Caco-2 (cell line): ENCODE measurements at regions not wholly inside any gene's neighbourhood (a gene's known extent, or its start where the extent isn't known, plus 50 kb on each side); places are given as distances from the start of the nearest gene placed in this dataset.

Experiments used
- BruUV-seq: library from RNA; stranded (reverse); fragments of 400-500 nt; replicated peaks from 2 replicates; lab custom pipeline; 2021; lab: Mats Ljungman, UMichigan
- CTCF ChIA-PET: fragments of 300-600 bp; sonication (Branson Sonifier 250); formaldehyde crosslinking; loops from one replicate; lab custom pipeline; 2022; ENCODE audit warnings: antibody characterized with exemption; lab: Charles Lee
- POLR2A ChIA-PET: fragments of 300-600 bp; sonication (Branson Sonifier 250); formaldehyde crosslinking; loops from one replicate; lab custom pipeline; 2022; ENCODE audit warnings: antibody characterized with exemption; lab: Charles Lee
- DNase-seq, 2 experiments: peaks; one replicate each; pipeline versions ENCODE4 v3.0.0 to v3.0.0-alpha.2; 2020 to 2022
- H3K27me3 ChIP-seq: replicated peaks from 2 replicates; pipeline ENCODE4 v1.6.0; 2011; ENCODE audit warnings: low read length; ENCODE audit not compliant: control insufficient read depth, insufficient read depth
- H3K36me3 ChIP-seq: 2 replicates; pipeline ENCODE4 v1.5.1; 2011; ENCODE audit warnings: low read length; ENCODE audit not compliant: control insufficient read depth, insufficient read depth
- H3K4me1 ChIP-seq: fragments of 250-450 bp; sonication (Bioruptor Pico); 2 replicates; pipeline ENCODE4 v1.5.1; 2020; ENCODE audit warnings: mild to moderate bottlenecking
- H3K4me3 ChIP-seq: 2 replicates; pipeline ENCODE4 v1.5.1; 2011; ENCODE audit warnings: low read depth, mild to moderate bottlenecking, control low read depth, low read length
- H3K9me3 ChIP-seq: fragments of 250-450 bp; sonication (Bioruptor Pico); 2 replicates; pipeline ENCODE4 v1.5.1; 2020; ENCODE audit warnings: mild to moderate bottlenecking, moderate library complexity
- H3K27ac Mint-ChIP-seq: one replicate; pipeline ENCODE4 v1.8.0; 2022; ENCODE audit warnings: mixed read lengths; ENCODE audit not compliant: unreplicated experiment
- H3K27me3 Mint-ChIP-seq: one replicate; pipeline ENCODE4 v1.8.0; 2022; ENCODE audit warnings: mixed read lengths; ENCODE audit not compliant: insufficient read depth, unreplicated experiment
- H3K36me3 Mint-ChIP-seq: one replicate; pipeline ENCODE4 v1.8.0; 2022; ENCODE audit warnings: mild to moderate bottlenecking, mixed read lengths; ENCODE audit not compliant: insufficient read depth, unreplicated experiment
- H3K4me1 Mint-ChIP-seq: one replicate; pipeline ENCODE4 v1.8.0; 2022; ENCODE audit warnings: low read depth, mixed read lengths; ENCODE audit not compliant: unreplicated experiment
- H3K4me3 Mint-ChIP-seq: one replicate; pipeline ENCODE4 v1.8.0; 2022; ENCODE audit warnings: mild to moderate bottlenecking, moderate library complexity, mixed read lengths; ENCODE audit not compliant: unreplicated experiment
- H3K9me3 Mint-ChIP-seq: one replicate; pipeline ENCODE4 v1.8.0; 2022; ENCODE audit warnings: mixed read lengths; ENCODE audit not compliant: unreplicated experiment
- intact Hi-C: fragments of 100-400 bp; cut with micrococcal nuclease; formaldehyde crosslinking; loops from one replicate; pipeline ENCODE4 v1.10.0; 2022; ENCODE audit not compliant: unreplicated experiment
- TF ChIP-seq, protein P1 (sequence below), 2 experiments: fragments of 200-600 bp in 1 of 2; IDR thresholded peaks; 1 replicate in 1 of 2; 2 replicates in 1 of 2; pipeline versions ENCODE4 v1.5.1 to v1.8.0; 2011 to 2022; ENCODE audit warnings: antibody characterized with exemption in 1 of 2, control low read depth in 1 of 2, inconsistent platforms in 1 of 2, low read depth in 1 of 2, low read length in 1 of 2, mild to moderate bottlenecking in 1 of 2, moderate library complexity in 1 of 2; ENCODE audit not compliant: insufficient read depth in 1 of 2, severe bottlenecking in 1 of 2, unreplicated experiment in 1 of 2

DNA sequence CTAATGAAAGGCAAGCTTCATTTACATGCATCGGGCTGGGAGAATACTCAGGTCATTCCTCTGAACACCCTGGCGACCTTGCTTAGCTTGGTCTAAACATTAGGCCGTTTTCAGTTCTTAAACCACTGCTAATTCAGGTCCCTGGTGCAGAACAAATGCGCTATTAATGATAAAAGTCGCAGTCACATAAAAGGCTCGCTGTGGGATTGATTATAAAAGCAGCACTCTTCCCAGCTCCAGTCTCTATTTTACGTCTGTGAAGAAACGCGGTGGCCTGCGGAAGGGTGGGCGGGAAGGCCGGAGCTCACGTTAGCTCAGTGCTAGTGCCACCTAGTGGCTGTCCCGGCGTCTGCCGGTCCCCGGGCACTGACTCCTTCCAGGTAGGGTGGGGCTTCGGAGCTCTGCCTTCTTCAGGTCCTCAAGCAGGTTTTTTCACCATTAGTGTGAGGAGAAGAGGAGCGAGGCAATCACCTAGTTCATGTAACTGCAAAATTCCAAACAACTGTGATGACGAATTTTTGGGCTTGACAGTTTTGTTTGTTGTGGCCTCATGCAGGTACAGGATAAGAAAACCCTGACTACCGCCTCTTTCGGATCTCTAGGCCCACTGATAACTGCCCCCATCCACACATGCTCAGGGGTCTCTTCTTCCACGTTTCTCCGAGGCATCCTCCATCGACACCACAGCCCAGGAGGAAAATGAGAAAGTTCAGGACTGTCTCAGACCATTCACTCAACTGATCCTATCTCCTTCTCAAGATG lies 66.5 kb upstream of the CLMP start:
- BruUV-seq, result no TSS peak
- Histone ChIP-seq H3K36me3 (no peaks in the 10 kb centered on the region), H3K4me3 (0 out of 2 replicates have a peak overlapping the region, but pooled peaks have one; percentile 4), H3K9me3 (peaks cover 19% of the 10 kb centered on the region), H3K27me3 (peaks cover 1% of the 10 kb centered on the region; the same call in 1 of the 2 replicates), H3K4me1 (peaks cover 6% of the 10 kb centered on the region; the same call in 1 of the 2 replicates)
- ChIA-PET CTCF (interaction anchor here (0.5 to 1.8 kb wide), 48 partner anchors 9 to 446 kb away, joined by 3 to 50 read pairs (median 4); partner anchors contain the start of gene HSPA8), POLR2A (interaction anchor here (0.9 to 1.4 kb wide), 3 partner anchors 31 to 199 kb away, joined by 3 to 9 read pairs (median 4); partner anchors contain the start of gene HSPA8)
- H3K4me1 Mint-ChIP-seq, result no peaks in the 10 kb centered on the region
- H3K9me3 Mint-ChIP-seq, result peaks cover 15% of the 10 kb centered on the region
- H3K27ac Mint-ChIP-seq, result no peak overlapping the region
- TF ChIP-seq, protein P1, sequence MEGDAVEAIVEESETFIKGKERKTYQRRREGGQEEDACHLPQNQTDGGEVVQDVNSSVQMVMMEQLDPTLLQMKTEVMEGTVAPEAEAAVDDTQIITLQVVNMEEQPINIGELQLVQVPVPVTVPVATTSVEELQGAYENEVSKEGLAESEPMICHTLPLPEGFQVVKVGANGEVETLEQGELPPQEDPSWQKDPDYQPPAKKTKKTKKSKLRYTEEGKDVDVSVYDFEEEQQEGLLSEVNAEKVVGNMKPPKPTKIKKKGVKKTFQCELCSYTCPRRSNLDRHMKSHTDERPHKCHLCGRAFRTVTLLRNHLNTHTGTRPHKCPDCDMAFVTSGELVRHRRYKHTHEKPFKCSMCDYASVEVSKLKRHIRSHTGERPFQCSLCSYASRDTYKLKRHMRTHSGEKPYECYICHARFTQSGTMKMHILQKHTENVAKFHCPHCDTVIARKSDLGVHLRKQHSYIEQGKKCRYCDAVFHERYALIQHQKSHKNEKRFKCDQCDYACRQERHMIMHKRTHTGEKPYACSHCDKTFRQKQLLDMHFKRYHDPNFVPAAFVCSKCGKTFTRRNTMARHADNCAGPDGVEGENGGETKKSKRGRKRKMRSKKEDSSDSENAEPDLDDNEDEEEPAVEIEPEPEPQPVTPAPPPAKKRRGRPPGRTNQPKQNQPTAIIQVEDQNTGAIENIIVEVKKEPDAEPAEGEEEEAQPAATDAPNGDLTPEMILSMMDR (IDR thresholded peaks at IDR 0.05; ENCODE audit: insufficient read depth in 1 of 2, low read depth in 1 of 2, low read length in 1 of 2, severe bottlenecking in 1 of 2, unreplicated experiment in 1 of 2), result peak; percentile 95 to 96
- intact Hi-C loops, result loop anchor here (1.0 kb wide), 2 partner anchors 150 to 158 kb away; no protein-coding TSS in a partner anchor
- DNase-seq, result peak; percentile 88 to 91
- H3K4me3 Mint-ChIP-seq, result peak overlapping the region; percentile 62
- peaks cover 18% of the 10 kb centered on the region for H3K27me3 Mint-ChIP-seq
- no peaks in the 10 kb centered on the region for H3K36me3 Mint-ChIP-seq

DNA sequence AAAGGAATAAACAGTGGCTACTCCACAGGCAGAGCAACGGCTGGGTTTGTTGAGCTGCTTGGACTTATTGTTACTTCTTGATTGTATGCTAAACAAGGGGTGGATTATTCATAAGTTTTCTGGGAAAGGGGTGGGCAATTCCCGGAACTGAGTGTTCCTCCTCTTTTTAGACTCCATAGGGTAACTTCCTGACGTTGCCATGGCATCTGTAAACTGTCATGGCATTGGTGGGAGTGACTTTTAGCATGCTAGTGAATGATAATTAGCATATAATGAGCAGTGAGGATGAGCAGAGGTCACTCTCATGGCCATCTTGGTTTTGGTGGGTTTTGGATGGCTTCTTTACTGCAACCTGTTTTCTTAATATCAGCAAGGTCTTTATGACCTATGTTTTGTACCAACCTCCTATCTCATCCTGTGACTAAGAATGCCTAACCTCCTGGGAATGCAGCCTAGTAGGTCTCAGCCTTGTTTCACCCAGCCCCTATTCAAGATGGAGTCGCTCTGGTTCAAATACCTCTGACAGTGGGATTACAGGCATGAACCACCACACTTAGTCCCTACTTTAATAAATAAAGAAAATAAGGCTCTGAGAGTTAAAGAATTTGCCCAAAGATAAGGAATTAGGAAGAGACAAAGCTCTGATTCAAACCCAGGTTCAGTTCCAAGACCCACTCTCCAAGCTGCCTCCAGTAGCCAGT lies 65.6 kb upstream of the CLMP start:
- BruUV-seq, result no TSS peak
- TF ChIP-seq, protein P1 (IDR thresholded peaks at IDR 0.05; ENCODE audit: insufficient read depth in 1 of 2, low read depth in 1 of 2, low read length in 1 of 2, severe bottlenecking in 1 of 2, unreplicated experiment in 1 of 2), result no peak

DNA sequence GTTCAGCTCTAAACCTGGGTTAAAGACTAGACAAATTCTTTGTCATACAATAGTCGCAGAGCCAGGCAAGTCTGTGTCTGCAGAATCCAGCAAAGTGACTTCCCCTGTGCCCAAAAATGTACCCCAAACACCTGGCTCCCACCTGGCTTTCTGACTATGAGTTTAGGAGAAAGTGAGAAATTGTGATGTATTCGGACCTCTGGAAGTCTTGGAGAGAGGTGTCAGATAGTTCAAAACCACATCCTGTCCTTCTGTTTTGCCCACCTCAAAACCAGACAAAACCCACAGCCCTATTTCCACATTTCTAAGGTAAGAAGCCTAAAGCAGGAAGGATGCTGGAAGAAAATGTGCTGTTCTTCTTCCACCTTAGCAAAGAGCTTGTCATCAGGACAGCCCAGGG lies 63.8 kb upstream of the CLMP start:
- peaks cover 6% of the 10 kb centered on the region; the same call in 1 of the 2 replicates for H3K4me1 ChIP-seq
- H3K27me3 Mint-ChIP-seq, result peaks cover 6% of the 10 kb centered on the region
- ChIA-PET CTCF (interaction anchor here (2.7 kb wide), 1 partner anchor 12 kb away, joined by 7 read pairs; no protein-coding TSS in a partner anchor), POLR2A (no interaction called here)
- no peaks in the 10 kb centered on the region for H3K27me3 ChIP-seq
- H3K4me1 Mint-ChIP-seq, result no peaks in the 10 kb centered on the region
- intact Hi-C loops, result no loop called here
- H3K9me3 ChIP-seq, result peaks cover 19% of the 10 kb centered on the region
- no peak overlapping the region for H3K4me3 ChIP-seq
- peaks cover 15% of the 10 kb centered on the region for H3K9me3 Mint-ChIP-seq
- H3K36me3 ChIP-seq, result no peaks in the 10 kb centered on the region
- DNase-seq, result no peak
- H3K4me3 Mint-ChIP-seq, result no peak overlapping the region
- BruUV-seq, result no TSS peak
- TF ChIP-seq, protein P1 (IDR thresholded peaks at IDR 0.05; ENCODE audit: insufficient read depth in 1 of 2, low read depth in 1 of 2, low read length in 1 of 2, severe bottlenecking in 1 of 2, unreplicated experiment in 1 of 2), result no peak
- H3K36me3 Mint-ChIP-seq, result no peaks in the 10 kb centered on the region
- H3K27ac Mint-ChIP-seq, result no peak overlapping the region

More for the DNA sequence above, 65.6 kb upstream of the CLMP start:
- intact Hi-C loops, result loop anchor here (1.0 kb wide), 2 partner anchors 149 to 157 kb away; no protein-coding TSS in a partner anchor
- no peak for DNase-seq
- ChIA-PET POLR2A (interaction anchor here (0.9 to 1.4 kb wide), 3 partner anchors 30 to 198 kb away, joined by 3 to 9 read pairs (median 4); partner anchors contain the start of gene HSPA8), CTCF (interaction anchor here (0.5 to 1.8 kb wide), 46 partner anchors 9 to 397 kb away, joined by 3 to 50 read pairs (median 4); partner anchors contain the start of gene HSPA8)
- H3K4me3 ChIP-seq, result no peak overlapping the region
- H3K36me3 ChIP-seq, result no peaks in the 10 kb centered on the region
- Mint-ChIP-seq H3K27me3 (peaks cover 16% of the 10 kb centered on the region), H3K9me3 (peaks cover 15% of the 10 kb centered on the region), H3K27ac (no peak overlapping the region), H3K4me1 (no peaks in the 10 kb centered on the region), H3K4me3 (no peak overlapping the region), H3K36me3 (no peaks in the 10 kb centered on the region)
- peaks cover 6% of the 10 kb centered on the region; the same call in 1 of the 2 replicates for H3K4me1 ChIP-seq
- H3K9me3 ChIP-seq, result peaks cover 19% of the 10 kb centered on the region
- H3K27me3 ChIP-seq, result no peaks in the 10 kb centered on the region; the same call in 1 of the 2 replicates
